LNCaP clone FGC (cell line): ENCODE measurements at regions not wholly inside any gene's neighbourhood (a gene's known extent, or its start where the extent isn't known, plus 50 kb on each side); places are given as distances from the start of the nearest gene placed in this dataset.
A peak's percentile ranks its signal among the peaks of the same experiment; 100 is the strongest.

Source experiments
- DNase-seq: peaks from one replicate; pipeline ENCODE4 v3.0.0-alpha.2; 2011; ENCODE audit warnings: low read depth
- H3K4me3 ChIP-seq: 2 replicates; pipeline ENCODE4 v1.5.1; 2011; ENCODE audit warnings: mild to moderate bottlenecking, low read depth, low read length, control low read depth
- CTCF ChIP-seq: IDR thresholded peaks from 2 replicates; pipeline ENCODE4 v1.5.1; 2012; ENCODE audit warnings: mild to moderate bottlenecking; ENCODE audit not compliant: control insufficient read depth, insufficient read depth; ENCODE audit errors: extremely low read depth

GRCh38 chr6:134690048-134690447 lies 259.9 kb downstream of the ALDH8A1 start:
- H3K4me3 ChIP-seq: no peak overlapping the region
- 0 out of 2 replicates have a peak, but pooled peaks have one; percentile 18 for TF ChIP-seq CTCF
- no peak for DNase-seq

GRCh38 chr6:134689641-134690040 lies 260.3 kb downstream of the ALDH8A1 start:
- no peak for DNase-seq
- no peak overlapping the region for H3K4me3 ChIP-seq
- TF ChIP-seq CTCF: no peak

GRCh38 chr6:134689177-134689576 lies 260.7 kb downstream of the ALDH8A1 start:
- no peak overlapping the region for H3K4me3 ChIP-seq
- no peak for TF ChIP-seq CTCF
- DNase-seq: no peak

GRCh38 chr6:134686071-134686470 lies 263.8 kb downstream of the ALDH8A1 start:
- DNase-seq: no peak
- no peak for TF ChIP-seq CTCF

GRCh38 chr6:134684423-134684795 lies 265.5 kb downstream of the ALDH8A1 start:
- no peak for TF ChIP-seq CTCF
- no peak for DNase-seq
- no peak overlapping the region for H3K4me3 ChIP-seq

More at GRCh38 chr6:134686071-134686470, 263.8 kb downstream of the ALDH8A1 start:
- H3K4me3 ChIP-seq: no peak overlapping the region

- no peak for DNase-seq
- H3K4me3 ChIP-seq: no peak overlapping the region
- TF ChIP-seq CTCF: no peak
These were observed 266.0 kb downstream of the ALDH8A1 start for GRCh38 chr6:134683783-134684422.

- no peak for TF ChIP-seq CTCF
- DNase-seq: no peak
- no peak overlapping the region for H3K4me3 ChIP-seq
These were observed 269.5 kb downstream of the ALDH8A1 start for GRCh38 chr6:134680433-134680832.
